ENCODE measurements at regions not wholly inside any gene's neighbourhood (a gene's known extent, or its start where the extent isn't known, plus 50 kb on each side); places are given as distances from the start of the nearest gene placed in this dataset.
"Not testable (repeated sequence)": the region's sequence is repeated elsewhere in the genome, so short reads cannot be mapped to it uniquely, and the experiment has no call there.

DNA sequence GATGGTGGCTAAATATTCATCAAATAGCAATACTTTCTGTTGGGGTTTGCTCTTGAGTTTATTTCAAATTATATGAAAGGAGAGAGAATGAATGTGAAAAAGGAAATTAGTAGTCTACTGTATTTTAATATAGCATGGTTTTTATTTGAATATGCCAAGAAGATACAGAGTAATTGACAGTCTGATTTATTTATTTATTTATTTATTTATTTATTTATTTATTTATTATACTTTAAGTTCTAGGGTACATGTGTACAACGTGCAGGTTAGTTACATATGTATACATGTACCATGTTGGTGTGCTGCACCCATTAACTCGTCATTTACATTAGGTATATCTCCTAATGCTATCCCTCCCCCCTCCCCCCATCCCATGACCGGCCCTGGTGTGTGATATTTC, 224.2 kb upstream of the ELAVL2 start:
- no CpG with 5 or more reads among the region's 3 CpGs for WGBS (ENCODE audit: insufficient coverage, insufficient read length)
- H3K4me3 ChIP-seq (ENCODE audit: low read length), result not testable (repeated sequence)

DNA sequence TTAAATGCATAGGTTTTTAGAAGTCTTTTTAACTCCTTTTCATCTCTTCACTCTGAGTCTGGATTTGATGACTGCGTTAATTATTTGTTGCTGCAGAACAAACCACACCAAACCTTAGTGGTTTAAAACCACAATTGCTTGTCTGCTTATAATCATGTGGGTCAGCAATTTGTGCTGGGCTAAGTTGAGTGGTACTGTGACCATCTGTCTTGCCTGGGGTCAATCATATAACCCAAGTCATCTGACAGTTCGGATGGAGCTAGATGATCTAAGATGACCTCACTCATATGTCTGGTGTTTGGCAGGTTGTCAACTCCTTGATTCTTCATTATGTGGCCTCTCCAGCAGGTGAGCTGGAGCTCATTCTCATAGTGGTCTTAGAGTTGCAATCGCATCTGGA, 219.1 kb upstream of the ELAVL2 start:
- no peak overlapping the region for H3K27ac ChIP-seq (ENCODE audit: low read length)
- no peaks in the 10 kb centered on the region for H3K9me3 ChIP-seq (ENCODE audit: control insufficient read depth, insufficient read depth, low read length)
- no peak overlapping the region for H3K4me3 ChIP-seq (ENCODE audit: low read length)
- no peaks in the 10 kb centered on the region for H3K4me1 ChIP-seq (ENCODE audit: control insufficient read depth, insufficient read depth, low read length)
- no peaks in the 10 kb centered on the region for H3K36me3 ChIP-seq (ENCODE audit: control insufficient read depth, insufficient read depth, low read length)
- no peaks in the 10 kb centered on the region for H3K27me3 ChIP-seq (ENCODE audit: control insufficient read depth, insufficient read depth, low read length)
- DNase-seq (ENCODE audit: low read depth, low spot score), result no peak
- no CpG with 5 or more reads among the region's 3 CpGs for WGBS (ENCODE audit: insufficient coverage, insufficient read length)

More for the DNA sequence above, 224.2 kb upstream of the ELAVL2 start:
- not testable (repeated sequence) for H3K36me3 ChIP-seq (ENCODE audit: control insufficient read depth, insufficient read depth, low read length); H3K4me1 ChIP-seq (ENCODE audit: control insufficient read depth, insufficient read depth, low read length); H3K27me3 ChIP-seq (ENCODE audit: control insufficient read depth, insufficient read depth, low read length); DNase-seq (ENCODE audit: low read depth, low spot score); H3K9me3 ChIP-seq (ENCODE audit: control insufficient read depth, insufficient read depth, low read length); H3K27ac ChIP-seq (ENCODE audit: low read length)

DNA sequence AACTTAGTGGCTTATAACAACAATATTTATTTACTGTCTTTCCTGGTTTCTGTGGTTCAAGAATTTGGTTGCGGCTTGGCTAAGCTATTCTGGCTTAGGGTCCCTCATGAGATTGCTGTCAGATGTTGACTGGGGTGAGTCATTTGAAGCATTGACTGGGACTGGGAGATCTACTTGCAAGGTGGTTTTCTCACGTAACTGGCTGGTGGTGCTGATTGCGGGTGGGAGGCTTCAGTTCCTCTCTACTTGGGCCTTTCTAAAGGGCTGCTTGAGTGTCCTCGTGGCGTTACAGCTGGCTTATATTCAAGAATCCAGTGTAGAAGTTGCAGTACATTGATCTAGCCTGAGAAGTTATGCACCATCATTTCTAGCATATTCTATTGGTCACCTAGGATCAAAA, 218.5 kb upstream of the ELAVL2 start:
- H3K4me1 ChIP-seq (ENCODE audit: control insufficient read depth, insufficient read depth, low read length), result no peaks in the 10 kb centered on the region
- no peak overlapping the region for H3K27ac ChIP-seq (ENCODE audit: low read length)
- no peak overlapping the region for H3K4me3 ChIP-seq (ENCODE audit: low read length)
- no peaks in the 10 kb centered on the region for H3K36me3 ChIP-seq (ENCODE audit: control insufficient read depth, insufficient read depth, low read length)
- no peaks in the 10 kb centered on the region for H3K27me3 ChIP-seq (ENCODE audit: control insufficient read depth, insufficient read depth, low read length)
- no CpG with 5 or more reads among the region's 5 CpGs for WGBS (ENCODE audit: insufficient coverage, insufficient read length)
- DNase-seq (ENCODE audit: low read depth, low spot score), result no peak
- no peaks in the 10 kb centered on the region for H3K9me3 ChIP-seq (ENCODE audit: control insufficient read depth, insufficient read depth, low read length)

DNA sequence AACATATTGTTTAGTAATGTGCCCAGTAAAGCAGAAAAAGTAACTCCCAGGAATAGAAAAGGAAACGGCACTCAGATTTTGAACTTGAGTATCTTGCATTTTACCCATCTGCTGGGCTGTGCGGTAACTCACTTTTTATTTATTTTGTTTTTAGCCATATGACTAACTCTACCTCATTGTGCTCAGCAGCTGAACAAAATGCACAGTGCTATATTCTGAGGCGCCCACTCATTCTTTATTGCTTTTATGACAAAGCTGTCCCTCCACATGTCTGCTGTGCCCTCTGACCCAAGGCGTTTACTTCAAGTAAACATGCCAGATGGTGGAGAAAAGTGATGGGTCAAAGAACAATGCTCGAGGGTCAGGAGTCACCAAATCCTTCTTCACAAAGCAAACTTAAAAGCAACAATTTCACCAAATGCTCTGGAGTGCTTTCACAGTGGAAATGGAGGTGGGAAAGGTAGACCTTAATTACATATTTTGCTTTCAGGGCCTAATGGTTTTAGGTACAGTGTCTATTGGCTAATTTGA, 215.2 kb upstream of the ELAVL2 start:
- H3K4me1 ChIP-seq (ENCODE audit: control insufficient read depth, insufficient read depth, low read length), result no peaks in the 10 kb centered on the region; the same call in 1 of the 2 replicates
- no peaks in the 10 kb centered on the region for H3K9me3 ChIP-seq (ENCODE audit: control insufficient read depth, insufficient read depth, low read length)
- WGBS (ENCODE audit: insufficient coverage, insufficient read length), result no CpG with 5 or more reads among the region's 5 CpGs
- no peak overlapping the region for H3K27ac ChIP-seq (ENCODE audit: low read length)
- no peaks in the 10 kb centered on the region for H3K36me3 ChIP-seq (ENCODE audit: control insufficient read depth, insufficient read depth, low read length)
- no peak for DNase-seq (ENCODE audit: low read depth, low spot score)
- no peaks in the 10 kb centered on the region for H3K27me3 ChIP-seq (ENCODE audit: control insufficient read depth, insufficient read depth, low read length)
- no peak overlapping the region for H3K4me3 ChIP-seq (ENCODE audit: low read length)

DNA sequence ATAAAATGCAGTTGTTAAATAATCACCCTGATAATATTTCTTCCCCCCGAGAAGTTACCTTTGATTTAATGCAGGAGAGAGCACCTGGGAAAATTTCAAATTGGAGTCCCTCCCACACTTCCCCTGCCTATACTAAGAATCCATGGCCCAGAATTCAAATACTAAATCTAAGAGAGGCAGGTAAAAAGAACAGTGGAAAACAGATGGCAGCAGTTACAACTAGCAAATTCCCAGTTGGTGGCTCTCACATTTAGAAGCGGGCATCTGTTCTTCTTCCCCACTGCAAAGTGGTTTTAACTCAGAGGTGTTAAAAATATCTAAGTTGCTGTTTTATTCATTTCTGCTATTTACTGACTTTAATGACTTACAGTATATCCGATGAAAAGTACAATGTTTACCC, 210.4 kb upstream of the ELAVL2 start:
- WGBS (ENCODE audit: insufficient coverage, insufficient read length), result no CpG with 5 or more reads among the region's 3 CpGs
- Histone ChIP-seq H3K4me1 (ENCODE audit: control insufficient read depth, insufficient read depth, low read length) (peaks cover 1% of the 10 kb centered on the region; the same call in 1 of the 2 replicates), H3K4me3 (ENCODE audit: low read length) (no peak overlapping the region), H3K9me3 (ENCODE audit: control insufficient read depth, insufficient read depth, low read length) (no peaks in the 10 kb centered on the region), H3K36me3 (ENCODE audit: control insufficient read depth, insufficient read depth, low read length) (no peaks in the 10 kb centered on the region), H3K27ac (ENCODE audit: low read length) (no peak overlapping the region), H3K27me3 (ENCODE audit: control insufficient read depth, insufficient read depth, low read length) (no peaks in the 10 kb centered on the region)
- no peak for DNase-seq (ENCODE audit: low read depth, low spot score)

DNA sequence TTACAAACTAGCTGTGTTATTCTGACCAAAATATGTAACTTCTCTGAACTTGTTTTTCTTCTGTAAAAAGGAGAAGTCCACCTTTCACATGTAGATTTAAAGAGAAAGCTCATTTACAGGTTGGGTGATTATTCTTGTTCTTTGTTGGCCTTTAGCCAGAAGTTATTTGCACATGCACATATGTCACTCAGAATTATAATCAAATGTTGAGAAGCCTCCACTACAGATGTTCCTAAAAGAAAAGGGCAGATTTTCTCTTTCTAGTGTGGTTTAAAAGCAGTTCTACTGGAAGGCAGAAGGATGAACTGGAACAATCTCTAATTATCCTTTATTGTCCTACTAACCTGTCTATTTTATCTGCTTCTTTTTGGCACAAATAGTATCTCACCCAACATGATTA, 209.8 kb upstream of the ELAVL2 start:
- no peak for DNase-seq (ENCODE audit: low read depth, low spot score)
- H3K36me3 ChIP-seq (ENCODE audit: control insufficient read depth, insufficient read depth, low read length), result no peaks in the 10 kb centered on the region
- H3K27ac ChIP-seq (ENCODE audit: low read length), result no peak overlapping the region
- H3K4me1 ChIP-seq (ENCODE audit: control insufficient read depth, insufficient read depth, low read length), result peaks cover 1% of the 10 kb centered on the region; the same call in 1 of the 2 replicates
- H3K4me3 ChIP-seq (ENCODE audit: low read length), result no peak overlapping the region
- H3K27me3 ChIP-seq (ENCODE audit: control insufficient read depth, insufficient read depth, low read length), result no peaks in the 10 kb centered on the region
- no peaks in the 10 kb centered on the region for H3K9me3 ChIP-seq (ENCODE audit: control insufficient read depth, insufficient read depth, low read length)

DNA sequence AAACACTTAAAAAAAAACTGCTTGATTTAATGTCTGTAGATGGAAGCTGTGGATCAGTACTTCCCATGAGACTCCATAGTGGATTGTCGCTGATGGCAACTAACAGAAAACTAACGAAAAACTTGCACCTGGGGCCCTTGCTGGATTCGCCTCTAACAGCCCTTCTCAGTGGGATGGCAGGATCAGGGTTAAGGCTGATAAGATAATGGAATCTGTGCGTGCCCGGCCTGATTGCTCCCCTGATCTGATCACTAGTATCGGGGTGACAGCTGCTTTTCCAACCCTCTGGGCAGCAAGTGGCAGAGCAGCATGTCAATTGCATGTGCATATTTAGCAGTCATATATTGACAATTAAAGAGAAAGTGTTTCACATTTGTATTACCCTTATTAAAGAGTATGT, 185.8 kb upstream of the ELAVL2 start:
- no CpG with 5 or more reads among the region's 6 CpGs for WGBS (ENCODE audit: insufficient coverage, insufficient read length)
- no peaks in the 10 kb centered on the region for H3K27me3 ChIP-seq (ENCODE audit: control insufficient read depth, insufficient read depth, low read length)
- H3K4me1 ChIP-seq (ENCODE audit: control insufficient read depth, insufficient read depth, low read length), result no peaks in the 10 kb centered on the region; the same call in 1 of the 2 replicates
- no peaks in the 10 kb centered on the region; the same call in 1 of the 2 replicates for H3K9me3 ChIP-seq (ENCODE audit: control insufficient read depth, insufficient read depth, low read length)
- DNase-seq (ENCODE audit: low read depth, low spot score), result no peak
- H3K4me3 ChIP-seq (ENCODE audit: low read length), result no peak overlapping the region
- H3K27ac ChIP-seq (ENCODE audit: low read length), result no peak overlapping the region
- H3K36me3 ChIP-seq (ENCODE audit: control insufficient read depth, insufficient read depth, low read length), result no peaks in the 10 kb centered on the region

DNA sequence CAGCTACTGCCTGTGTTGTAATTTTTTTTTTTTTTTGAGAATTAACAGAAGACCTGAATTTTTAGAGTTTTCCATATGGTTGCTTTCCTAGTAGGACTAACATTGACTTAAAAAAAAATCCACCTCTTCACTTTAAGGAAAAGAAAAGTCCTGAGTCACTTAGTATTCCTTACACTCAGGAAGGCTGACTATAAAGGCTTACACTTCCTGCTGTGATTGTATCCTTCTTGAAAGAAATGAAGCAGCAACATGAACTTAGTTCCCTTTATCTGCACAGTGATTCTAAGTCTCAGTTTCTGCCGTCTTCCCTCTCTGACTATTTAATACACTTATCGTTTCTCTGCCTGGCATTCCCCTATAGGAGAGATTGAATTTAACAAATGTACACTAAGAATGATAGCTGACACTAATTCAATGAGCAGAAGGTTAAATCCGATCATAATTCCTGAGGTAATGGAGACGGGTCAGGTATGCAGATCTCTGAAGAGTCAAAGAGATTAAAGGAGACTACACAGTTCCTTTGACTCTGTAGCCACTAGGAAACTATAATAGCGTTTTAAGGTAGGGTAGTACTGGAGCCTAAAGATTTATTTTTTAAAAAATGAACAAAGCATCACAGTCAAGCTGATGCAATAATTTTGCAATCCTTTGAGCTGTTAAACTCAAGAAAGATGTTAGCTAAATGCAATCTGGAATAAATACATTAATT, 185.1 kb upstream of the ELAVL2 start:
- Histone ChIP-seq H3K9me3 (ENCODE audit: control insufficient read depth, insufficient read depth, low read length) (no peaks in the 10 kb centered on the region; the same call in 1 of the 2 replicates), H3K27me3 (ENCODE audit: control insufficient read depth, insufficient read depth, low read length) (no peaks in the 10 kb centered on the region), H3K4me3 (ENCODE audit: low read length) (no peak overlapping the region), H3K36me3 (ENCODE audit: control insufficient read depth, insufficient read depth, low read length) (no peaks in the 10 kb centered on the region), H3K27ac (ENCODE audit: low read length) (no peak overlapping the region), H3K4me1 (ENCODE audit: control insufficient read depth, insufficient read depth, low read length) (no peaks in the 10 kb centered on the region; the same call in 1 of the 2 replicates)
- WGBS (ENCODE audit: insufficient coverage, insufficient read length), result no CpG with 5 or more reads among the region's 5 CpGs
- DNase-seq (ENCODE audit: low read depth, low spot score), result no peak

DNA sequence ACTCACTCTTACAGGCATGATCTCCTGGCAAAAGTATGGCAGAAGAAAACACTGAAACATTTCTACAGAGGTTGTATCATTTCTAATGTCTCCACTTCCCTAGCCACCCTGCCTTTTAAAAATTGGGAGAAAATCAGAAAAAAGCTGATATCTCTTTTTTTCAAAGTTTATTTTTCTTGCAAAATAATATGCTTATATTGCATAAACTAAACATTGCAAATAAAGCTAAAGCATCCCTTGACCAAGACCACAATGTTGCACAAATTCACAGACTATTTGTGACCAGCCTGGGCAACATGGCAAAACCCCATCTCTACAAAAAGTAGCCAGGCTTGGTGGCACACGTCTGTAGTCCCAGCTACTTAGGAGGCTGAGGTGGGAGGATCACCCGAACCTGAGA, 183.3 kb upstream of the ELAVL2 start:
- no peaks in the 10 kb centered on the region; the same call in 1 of the 2 replicates for H3K9me3 ChIP-seq (ENCODE audit: control insufficient read depth, insufficient read depth, low read length)
- H3K27ac ChIP-seq (ENCODE audit: low read length), result no peak overlapping the region
- WGBS (ENCODE audit: insufficient coverage, insufficient read length), result no CpG with 5 or more reads among the region's 2 CpGs
- no peak for DNase-seq (ENCODE audit: low read depth, low spot score)
- no peaks in the 10 kb centered on the region for H3K36me3 ChIP-seq (ENCODE audit: control insufficient read depth, insufficient read depth, low read length)
- H3K4me3 ChIP-seq (ENCODE audit: low read length), result no peak overlapping the region
- H3K4me1 ChIP-seq (ENCODE audit: control insufficient read depth, insufficient read depth, low read length), result no peaks in the 10 kb centered on the region; the same call in 1 of the 2 replicates
- no peaks in the 10 kb centered on the region for H3K27me3 ChIP-seq (ENCODE audit: control insufficient read depth, insufficient read depth, low read length)

DNA sequence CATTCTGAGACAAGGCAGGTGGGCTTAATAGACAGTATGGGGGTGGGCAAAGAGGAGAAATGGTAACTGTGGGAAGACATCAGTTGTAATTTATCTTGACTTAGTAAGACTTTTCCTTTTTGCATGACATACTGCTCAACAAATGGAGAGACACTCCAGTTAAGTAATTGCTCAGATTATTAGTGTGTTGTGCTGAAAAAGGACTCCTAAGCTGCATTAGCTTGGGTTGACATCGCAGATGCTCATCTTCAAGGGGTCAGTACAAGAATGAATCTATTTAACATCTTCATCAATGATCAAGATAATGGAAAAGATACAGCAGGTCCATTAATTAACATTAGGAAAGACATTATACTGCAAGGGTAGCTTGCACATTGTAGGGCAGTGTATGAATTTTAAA, 181.1 kb upstream of the ELAVL2 start:
- H3K4me3 ChIP-seq (ENCODE audit: low read length), result no peak overlapping the region
- H3K36me3 ChIP-seq (ENCODE audit: control insufficient read depth, insufficient read depth, low read length), result no peaks in the 10 kb centered on the region
- no peak overlapping the region for H3K27ac ChIP-seq (ENCODE audit: low read length)
- no CpG with 5 or more reads among the region's 1 CpG for WGBS (ENCODE audit: insufficient coverage, insufficient read length)
- DNase-seq (ENCODE audit: low read depth, low spot score), result no peak
- H3K9me3 ChIP-seq (ENCODE audit: control insufficient read depth, insufficient read depth, low read length), result no peaks in the 10 kb centered on the region; the same call in 1 of the 2 replicates
- no peaks in the 10 kb centered on the region; the same call in 1 of the 2 replicates for H3K4me1 ChIP-seq (ENCODE audit: control insufficient read depth, insufficient read depth, low read length)
- no peaks in the 10 kb centered on the region for H3K27me3 ChIP-seq (ENCODE audit: control insufficient read depth, insufficient read depth, low read length)

DNA sequence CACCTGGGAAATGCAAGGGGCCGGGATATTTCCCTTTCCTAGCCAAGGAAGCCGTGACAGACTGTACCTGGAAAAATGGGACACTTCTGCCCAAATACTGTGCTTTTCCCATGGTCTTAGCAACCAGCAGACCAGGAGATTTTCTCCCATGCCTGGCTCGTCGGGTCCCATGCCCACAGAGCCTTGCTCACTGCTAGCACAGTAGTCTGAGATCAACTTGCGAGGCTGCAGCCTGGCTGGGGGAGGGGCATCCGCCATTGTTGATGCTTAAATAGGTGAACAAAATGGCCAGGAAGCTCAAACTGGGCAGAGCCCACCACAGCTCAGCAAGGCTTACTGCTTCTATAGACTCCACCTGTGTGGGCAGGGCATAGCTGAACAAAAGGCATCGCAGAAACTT, 165.8 kb upstream of the ELAVL2 start:
- DNase-seq (ENCODE audit: low read depth, low spot score); H3K27me3 ChIP-seq (ENCODE audit: control insufficient read depth, insufficient read depth, low read length); H3K4me3 ChIP-seq (ENCODE audit: low read length); H3K27ac ChIP-seq (ENCODE audit: low read length); H3K36me3 ChIP-seq (ENCODE audit: control insufficient read depth, insufficient read depth, low read length); H3K9me3 ChIP-seq (ENCODE audit: control insufficient read depth, insufficient read depth, low read length); H3K4me1 ChIP-seq (ENCODE audit: control insufficient read depth, insufficient read depth, low read length): not testable (repeated sequence)
- WGBS (ENCODE audit: insufficient coverage, insufficient read length), result no CpG with 5 or more reads among the region's 7 CpGs

Data from iPS DF 6.9 (cell line).